SH-SY5Y (cell line): ENCODE measurements at regions not wholly inside any gene's neighbourhood (a gene's known extent, or its start where the extent isn't known, plus 50 kb on each side); places are given as distances from the start of the nearest gene placed in this dataset.

Experiments
- GATA2 ChIP-seq: IDR thresholded peaks from 2 replicates; pipeline ENCODE4 v1.6.1; 2011; ENCODE audit warnings: mild to moderate bottlenecking, low read depth, low read length
- GATA3 ChIP-seq: IDR thresholded peaks from 2 replicates; pipeline ENCODE4 v1.6.1; 2011; ENCODE audit warnings: low read depth, mild to moderate bottlenecking, low read length, moderate library complexity

GRCh38 chr7:152528612-152529011 lies 92.8 kb upstream of the KMT2C start:
- no peak for TF ChIP-seq GATA2
- no peak for TF ChIP-seq GATA3
